Head of caudate nucleus (tissue), 42 donors: ENCODE measurements at regions not wholly inside any gene's neighbourhood (a gene's known extent, or its start where the extent isn't known, plus 50 kb on each side); places are given as distances from the start of the nearest gene placed in this dataset.
"Not testable (repeated sequence)": the region's sequence is repeated elsewhere in the genome, so short reads cannot be mapped to it uniquely, and the experiment has no call there.

Experiments used
- DNase-seq, 42 donors: peaks; one replicate each; pipeline versions ENCODE4 v3.0.0 to v3.0.0-alpha.2; 2020 to 2021; ENCODE audit warnings: mixed read lengths in 7 of 42
- intact Hi-C: fragments of 100-400 bp; cut with DNase I; formaldehyde crosslinking; loops from one replicate; pipeline ENCODE4 v1.15.0; 2022

- no peak for DNase-seq
- intact Hi-C loops, result no loop called here
Measured at GRCh38 chr4:147288512-147288911, 192.4 kb upstream of the EDNRA start.

- intact Hi-C loops, result no loop called here
- no peak for DNase-seq
Measured at GRCh38 chr4:147289181-147289580, 191.7 kb upstream of the EDNRA start.

- intact Hi-C loops, DNase-seq: not testable (repeated sequence)
Measured at GRCh38 chr4:147292604-147293313, 188.1 kb upstream of the EDNRA start.

- intact Hi-C loops, result not testable (repeated sequence)
Measured at GRCh38 chr4:147293314-147293677, 187.6 kb upstream of the EDNRA start.

GRCh38 chr4:147299205-147299604 is 181.7 kb upstream of the EDNRA start:
- DNase-seq, result no peak
- intact Hi-C loops, result no loop called here

More at GRCh38 chr4:147293314-147293677, 187.6 kb upstream of the EDNRA start:
- DNase-seq, result not testable (repeated sequence)

GRCh38 chr4:147303174-147303872 is 177.6 kb upstream of the EDNRA start:
- no peak for DNase-seq
- intact Hi-C loops, result no loop called here

- DNase-seq, result no peak
Measured at GRCh38 chr4:147303873-147304229, 177.0 kb upstream of the EDNRA start.

GRCh38 chr4:147307896-147308674 is 172.8 kb upstream of the EDNRA start:
- intact Hi-C loops, result no loop called here
- DNase-seq, result no peak

More at GRCh38 chr4:147303873-147304229, 177.0 kb upstream of the EDNRA start:
- intact Hi-C loops, result no loop called here

GRCh38 chr4:147309434-147309833 is 171.5 kb upstream of the EDNRA start:
- intact Hi-C loops, result no loop called here
- DNase-seq, result no peak

GRCh38 chr4:147310312-147310711 is 170.6 kb upstream of the EDNRA start:
- intact Hi-C loops, result no loop called here
- no peak for DNase-seq

GRCh38 chr4:147311956-147312355 is 168.9 kb upstream of the EDNRA start:
- no peak for DNase-seq
- intact Hi-C loops, result no loop called here

- intact Hi-C loops, result no loop called here
Measured at GRCh38 chr4:147312376-147313046, 168.4 kb upstream of the EDNRA start.

GRCh38 chr4:147313108-147313507 is 167.8 kb upstream of the EDNRA start:
- intact Hi-C loops, result no loop called here
- no peak for DNase-seq

More at GRCh38 chr4:147312376-147313046, 168.4 kb upstream of the EDNRA start:
- no peak for DNase-seq

- intact Hi-C loops, result no loop called here
Measured at GRCh38 chr4:147318586-147318985, 162.3 kb upstream of the EDNRA start.

GRCh38 chr4:147325571-147325981 is 155.3 kb upstream of the EDNRA start:
- no peak for DNase-seq
- intact Hi-C loops, result no loop called here

More at GRCh38 chr4:147318586-147318985, 162.3 kb upstream of the EDNRA start:
- DNase-seq, result no peak

GRCh38 chr4:147326591-147326990 is 154.3 kb upstream of the EDNRA start:
- DNase-seq, result no peak
- intact Hi-C loops, result no loop called here

GRCh38 chr4:147327322-147327721 is 153.6 kb upstream of the EDNRA start:
- intact Hi-C loops, result no loop called here
- DNase-seq, result no peak

- intact Hi-C loops, result no loop called here
- no peak for DNase-seq
Measured at GRCh38 chr4:147328189-147328588, 152.7 kb upstream of the EDNRA start.

- DNase-seq, result no peak
- intact Hi-C loops, result no loop called here
Measured at GRCh38 chr4:147328756-147329446, 152.0 kb upstream of the EDNRA start.
